ENCODE measurements at regions not wholly inside any gene's neighbourhood (a gene's known extent, or its start where the extent isn't known, plus 50 kb on each side); places are given as distances from the start of the nearest gene placed in this dataset.

DNA sequence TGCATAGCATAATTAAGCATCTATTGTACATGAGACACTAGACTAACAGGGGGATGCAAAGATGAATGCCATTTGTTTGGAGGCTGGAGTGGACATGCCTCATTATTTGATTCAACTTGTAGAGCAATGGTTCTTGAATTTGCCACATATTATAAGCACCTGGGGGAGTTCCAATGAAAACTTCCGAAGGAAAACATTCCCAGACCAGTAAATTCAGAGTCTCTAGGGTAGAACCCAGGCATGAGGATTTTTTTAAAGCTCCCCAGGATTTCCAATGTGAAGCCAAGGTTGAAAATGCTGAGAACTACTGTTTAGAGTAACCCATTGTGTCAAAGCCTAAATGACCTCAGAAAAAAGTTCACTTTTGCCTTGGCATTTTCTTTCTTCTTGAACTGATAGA is 93.9 kb upstream of the ITGA1 start:
- TF ChIP-seq, protein P1, sequence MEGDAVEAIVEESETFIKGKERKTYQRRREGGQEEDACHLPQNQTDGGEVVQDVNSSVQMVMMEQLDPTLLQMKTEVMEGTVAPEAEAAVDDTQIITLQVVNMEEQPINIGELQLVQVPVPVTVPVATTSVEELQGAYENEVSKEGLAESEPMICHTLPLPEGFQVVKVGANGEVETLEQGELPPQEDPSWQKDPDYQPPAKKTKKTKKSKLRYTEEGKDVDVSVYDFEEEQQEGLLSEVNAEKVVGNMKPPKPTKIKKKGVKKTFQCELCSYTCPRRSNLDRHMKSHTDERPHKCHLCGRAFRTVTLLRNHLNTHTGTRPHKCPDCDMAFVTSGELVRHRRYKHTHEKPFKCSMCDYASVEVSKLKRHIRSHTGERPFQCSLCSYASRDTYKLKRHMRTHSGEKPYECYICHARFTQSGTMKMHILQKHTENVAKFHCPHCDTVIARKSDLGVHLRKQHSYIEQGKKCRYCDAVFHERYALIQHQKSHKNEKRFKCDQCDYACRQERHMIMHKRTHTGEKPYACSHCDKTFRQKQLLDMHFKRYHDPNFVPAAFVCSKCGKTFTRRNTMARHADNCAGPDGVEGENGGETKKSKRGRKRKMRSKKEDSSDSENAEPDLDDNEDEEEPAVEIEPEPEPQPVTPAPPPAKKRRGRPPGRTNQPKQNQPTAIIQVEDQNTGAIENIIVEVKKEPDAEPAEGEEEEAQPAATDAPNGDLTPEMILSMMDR (IDR thresholded peaks at IDR 0.05): no peak
- TF ChIP-seq POLR2A (IDR thresholded peaks at IDR 0.05) (no peak), POLR2AphosphoS5 (IDR thresholded peaks at IDR 0.05) (no peak), EP300 (IDR thresholded peaks at IDR 0.05) (no peak)
